CD4-positive, alpha-beta T cell (primary cell): ENCODE measurements at regions not wholly inside any gene's neighbourhood (a gene's known extent, or its start where the extent isn't known, plus 50 kb on each side); places are given as distances from the start of the nearest gene placed in this dataset.

ENCODE experiments used
- ATAC-seq: fragments of 200-7000 bp; cut with Tn5 transposase; one replicate; pipeline ENCODE4 v1.10.0; 2022; ENCODE audit warnings: mild to moderate bottlenecking; ENCODE audit not compliant: poor library complexity
- CTCF ChIA-PET: fragments of 350-600 bp; sonication (Branson Sonifier 250); formaldehyde crosslinking; loops from one replicate; lab custom pipeline; 2021; ENCODE audit warnings: antibody characterized with exemption, inconsistent platforms; lab: Charles Lee
- POLR2A ChIA-PET: fragments of 350-600 bp; sonication (Branson Sonifier 250); formaldehyde crosslinking; loops from one replicate; lab custom pipeline; 2021; ENCODE audit warnings: antibody characterized with exemption, inconsistent platforms; lab: Charles Lee
- DNase-seq, 14 experiments: peaks; one replicate each; pipeline ENCODE4 v3.0.0-alpha.2; 2013 to 2020; ENCODE audit warnings: mixed read lengths in 2 of 14
- H3K27ac ChIP-seq, 2 donors: one replicate each; pipeline versions ENCODE4 v1.5.1 to v1.7.0; 2013; ENCODE audit warnings: low read length in 2 of 2, low read depth in 1 of 2, mild to moderate bottlenecking in 1 of 2
- H3K27me3 ChIP-seq, 2 experiments: 1 replicate in 1 of 2; 2 replicates in 1 of 2; pipeline versions ENCODE4 v1.6.1 to v1.7.0; 2013; ENCODE audit warnings: low read length in 2 of 2, control low read depth in 1 of 2, mild to moderate bottlenecking in 1 of 2, moderate library complexity in 1 of 2; ENCODE audit not compliant: insufficient read depth in 2 of 2, control insufficient read depth in 1 of 2
- H3K36me3 ChIP-seq: one replicate; pipeline ENCODE4 v1.6.1; 2013; ENCODE audit warnings: low read length, control low read depth; ENCODE audit not compliant: insufficient read depth
- H3K4me1 ChIP-seq: one replicate; pipeline ENCODE4 v1.6.1; 2013; ENCODE audit warnings: low read length, control low read depth; ENCODE audit not compliant: insufficient read depth
- H3K4me3 ChIP-seq: one replicate; pipeline ENCODE4 v1.5.1; 2013; ENCODE audit warnings: mild to moderate bottlenecking, low read length, moderate library complexity
- H3K9me3 ChIP-seq, 2 experiments: 1 replicate in 1 of 2; 2 replicates in 1 of 2; pipeline versions ENCODE4 v1.6.1 to v1.7.0; 2013; ENCODE audit warnings: low read length in 2 of 2, mild to moderate bottlenecking in 2 of 2, control low read depth in 1 of 2, moderate library complexity in 1 of 2; ENCODE audit not compliant: control insufficient read depth in 1 of 2, insufficient read depth in 1 of 2
- H3K27ac Mint-ChIP-seq: one replicate; pipeline ENCODE4 v1.8.0; 2020; ENCODE audit warnings: mixed read lengths
- H3K27me3 Mint-ChIP-seq: one replicate; pipeline ENCODE4 v1.8.0; 2021; ENCODE audit warnings: mixed read lengths
- H3K36me3 Mint-ChIP-seq: one replicate; pipeline ENCODE4 v1.8.0; 2021; ENCODE audit warnings: low read depth, mixed read lengths
- H3K4me1 Mint-ChIP-seq: one replicate; pipeline ENCODE4 v1.8.0; 2021; ENCODE audit warnings: low read depth, mixed read lengths
- H3K4me3 Mint-ChIP-seq: one replicate; pipeline ENCODE4 v1.8.0; 2020; ENCODE audit warnings: mild to moderate bottlenecking, mixed read lengths
- H3K9me3 Mint-ChIP-seq: one replicate; pipeline ENCODE4 v1.8.0; 2020; ENCODE audit warnings: mixed read lengths
- intact Hi-C, 2 experiments: fragments of 100-400 bp; cut with DNase I in 1 of 2; cut with micrococcal nuclease in 1 of 2; formaldehyde crosslinking; loops; one replicate each; pipeline versions ENCODE4 v1.15.1 to v1.9.0; 2023 to 2025; cut with DNase I, micrococcal nuclease
- TF ChIP-seq, protein P1 (sequence below): fragments of 200-600 bp; IDR thresholded peaks from one replicate; pipeline ENCODE4 v1.8.0; 2022; ENCODE audit warnings: antibody characterized with exemption, mild to moderate bottlenecking

- Mint-ChIP-seq H3K27ac (no peak overlapping the region), H3K36me3 (no peaks in the 10 kb centered on the region), H3K9me3 (peaks cover under 1% of the 10 kb centered on the region), H3K27me3 (no peaks in the 10 kb centered on the region), H3K4me1 (no peaks in the 10 kb centered on the region), H3K4me3 (no peak overlapping the region)
- ATAC-seq: no peak
- DNase-seq: no peak
- H3K27ac ChIP-seq: no peak overlapping the region
- TF ChIP-seq, protein P1, sequence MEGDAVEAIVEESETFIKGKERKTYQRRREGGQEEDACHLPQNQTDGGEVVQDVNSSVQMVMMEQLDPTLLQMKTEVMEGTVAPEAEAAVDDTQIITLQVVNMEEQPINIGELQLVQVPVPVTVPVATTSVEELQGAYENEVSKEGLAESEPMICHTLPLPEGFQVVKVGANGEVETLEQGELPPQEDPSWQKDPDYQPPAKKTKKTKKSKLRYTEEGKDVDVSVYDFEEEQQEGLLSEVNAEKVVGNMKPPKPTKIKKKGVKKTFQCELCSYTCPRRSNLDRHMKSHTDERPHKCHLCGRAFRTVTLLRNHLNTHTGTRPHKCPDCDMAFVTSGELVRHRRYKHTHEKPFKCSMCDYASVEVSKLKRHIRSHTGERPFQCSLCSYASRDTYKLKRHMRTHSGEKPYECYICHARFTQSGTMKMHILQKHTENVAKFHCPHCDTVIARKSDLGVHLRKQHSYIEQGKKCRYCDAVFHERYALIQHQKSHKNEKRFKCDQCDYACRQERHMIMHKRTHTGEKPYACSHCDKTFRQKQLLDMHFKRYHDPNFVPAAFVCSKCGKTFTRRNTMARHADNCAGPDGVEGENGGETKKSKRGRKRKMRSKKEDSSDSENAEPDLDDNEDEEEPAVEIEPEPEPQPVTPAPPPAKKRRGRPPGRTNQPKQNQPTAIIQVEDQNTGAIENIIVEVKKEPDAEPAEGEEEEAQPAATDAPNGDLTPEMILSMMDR: no peak
- ChIA-PET POLR2A (no interaction called here), CTCF (no interaction called here)
- intact Hi-C loops: no loop called here
- H3K36me3 ChIP-seq: no peaks in the 10 kb centered on the region
- no peaks in the 10 kb centered on the region for H3K27me3 ChIP-seq
- H3K4me3 ChIP-seq: no peak overlapping the region
- no peaks in the 10 kb centered on the region for H3K4me1 ChIP-seq
- peaks cover 0 to 6% of the 10 kb centered on the region in 2 experiments for H3K9me3 ChIP-seq
Observed at GRCh38 chr13:103272770-103273169, 206.6 kb upstream of the SLC10A2 start.

- Mint-ChIP-seq H3K27ac (no peak overlapping the region), H3K36me3 (no peaks in the 10 kb centered on the region), H3K4me3 (no peak overlapping the region), H3K4me1 (no peaks in the 10 kb centered on the region), H3K27me3 (no peaks in the 10 kb centered on the region), H3K9me3 (peaks cover 25% of the 10 kb centered on the region)
- CTCF ChIA-PET: no interaction called here
- peaks cover 14 to 16% of the 10 kb centered on the region in 2 experiments for H3K9me3 ChIP-seq
- no peaks in the 10 kb centered on the region for H3K4me1 ChIP-seq
- TF ChIP-seq, protein P1: no peak
- H3K27ac ChIP-seq: no peak overlapping the region
- no peak for ATAC-seq
- H3K36me3 ChIP-seq: no peaks in the 10 kb centered on the region
- DNase-seq: no peak
- intact Hi-C loops: no loop called here
- no peaks in the 10 kb centered on the region for H3K27me3 ChIP-seq
- POLR2A ChIA-PET: no interaction called here
- no peak overlapping the region for H3K4me3 ChIP-seq
Observed at GRCh38 chr13:103263448-103263847, 197.2 kb upstream of the SLC10A2 start.

DNA sequence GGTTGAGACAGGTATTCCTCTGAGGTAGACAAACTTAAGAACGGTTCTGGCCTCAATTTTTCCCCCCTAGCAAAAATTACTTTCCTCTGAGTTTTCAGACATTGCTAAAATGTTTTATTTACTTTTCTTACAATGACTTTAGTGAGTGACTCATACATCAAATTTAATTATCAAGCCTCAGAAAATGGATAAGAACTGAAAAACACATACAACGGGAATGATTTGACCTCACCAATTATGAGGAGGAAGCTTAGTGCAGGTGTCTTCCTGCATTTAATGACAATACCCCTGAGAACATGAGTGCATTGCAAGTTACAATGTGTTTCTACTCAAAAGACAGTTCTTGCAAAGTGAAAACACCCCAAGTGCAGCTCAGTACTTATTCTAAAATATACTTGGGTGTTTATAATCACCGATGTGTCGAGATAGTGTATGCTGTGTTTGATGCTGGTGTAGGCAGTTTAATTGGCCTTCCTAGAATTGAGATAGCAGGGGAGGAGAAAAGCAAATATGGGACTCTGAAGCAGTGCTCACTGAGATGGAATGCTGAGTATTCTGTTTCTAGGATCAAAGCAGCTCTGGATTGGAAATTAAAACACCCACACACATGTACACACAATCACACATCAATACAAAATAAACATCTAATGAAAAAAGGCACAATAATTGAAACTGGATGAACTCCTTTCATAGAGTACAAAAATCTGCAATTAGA lies 189.5 kb upstream of the SLC10A2 start:
- Mint-ChIP-seq H3K4me3 (no peak overlapping the region), H3K27me3 (no peaks in the 10 kb centered on the region), H3K9me3 (peaks cover 7% of the 10 kb centered on the region), H3K36me3 (no peaks in the 10 kb centered on the region), H3K4me1 (no peaks in the 10 kb centered on the region), H3K27ac (no peak overlapping the region)
- DNase-seq (no peak), ATAC-seq (no peak)
- ChIA-PET CTCF (no interaction called here), POLR2A (no interaction called here)
- Histone ChIP-seq H3K27me3 (no peaks in the 10 kb centered on the region), H3K4me3 (no peak overlapping the region), H3K4me1 (no peaks in the 10 kb centered on the region), H3K36me3 (no peaks in the 10 kb centered on the region), H3K27ac (no peak overlapping the region), H3K9me3 (no peaks in the 10 kb centered on the region)
- intact Hi-C loops: no loop called here
- TF ChIP-seq, protein P1: no peak
